H7 (cell line): ENCODE measurements at regions not wholly inside any gene's neighbourhood (a gene's known extent, or its start where the extent isn't known, plus 50 kb on each side); places are given as distances from the start of the nearest gene placed in this dataset.

Experiments
- DNase-seq: peaks from one replicate; pipeline ENCODE4 v3.0.0; 2012
- H3K27me3 ChIP-seq: 2 replicates; pipeline ENCODE4 v1.6.0; 2011; ENCODE audit warnings: mild to moderate bottlenecking, low read length; ENCODE audit not compliant: control insufficient read depth, insufficient read depth
- H3K36me3 ChIP-seq: replicated peaks from 2 replicates; pipeline ENCODE4 v1.5.1; 2011; ENCODE audit warnings: low read length; ENCODE audit not compliant: control insufficient read depth, insufficient read depth
- H3K4me3 ChIP-seq: 2 replicates; pipeline ENCODE4 v1.5.1; 2011; ENCODE audit warnings: low read depth, mild to moderate bottlenecking, control low read depth, low read length, moderate library complexity; ENCODE audit not compliant: insufficient read depth

DNA sequence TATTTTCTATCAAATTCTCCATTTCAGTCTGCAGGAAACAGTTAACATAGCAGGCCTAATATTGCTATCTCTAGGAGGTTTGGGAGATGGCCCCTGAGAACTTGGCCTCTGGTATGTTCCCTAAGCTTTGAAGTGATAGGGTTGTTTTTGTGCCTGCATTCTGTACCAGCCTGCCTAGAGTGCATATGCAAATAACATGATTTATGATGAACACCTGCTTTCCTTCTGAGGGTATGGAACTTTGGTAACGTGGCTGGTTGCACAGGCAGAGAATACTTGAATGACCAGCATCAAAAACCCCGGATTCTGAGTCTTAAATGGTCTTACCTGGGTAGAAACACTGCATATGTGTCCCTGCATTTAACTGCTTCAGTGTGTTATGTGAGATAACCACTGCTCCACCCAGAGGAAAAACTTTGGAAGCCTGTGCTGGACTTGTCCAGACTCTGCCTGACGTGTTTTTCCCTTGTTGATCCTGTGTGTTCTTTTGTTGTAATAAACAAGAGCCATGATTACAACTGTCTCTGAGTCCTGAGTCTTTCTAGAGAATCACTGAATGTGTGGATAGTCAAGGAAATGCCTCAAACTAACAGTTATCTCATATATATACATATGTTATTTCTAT lies 111.3 kb upstream of the ABCA1 start:
- no peak for DNase-seq
- no peaks in the 10 kb centered on the region for H3K36me3 ChIP-seq
- H3K4me3 ChIP-seq, result no peak overlapping the region
- H3K27me3 ChIP-seq, result no peaks in the 10 kb centered on the region

DNA sequence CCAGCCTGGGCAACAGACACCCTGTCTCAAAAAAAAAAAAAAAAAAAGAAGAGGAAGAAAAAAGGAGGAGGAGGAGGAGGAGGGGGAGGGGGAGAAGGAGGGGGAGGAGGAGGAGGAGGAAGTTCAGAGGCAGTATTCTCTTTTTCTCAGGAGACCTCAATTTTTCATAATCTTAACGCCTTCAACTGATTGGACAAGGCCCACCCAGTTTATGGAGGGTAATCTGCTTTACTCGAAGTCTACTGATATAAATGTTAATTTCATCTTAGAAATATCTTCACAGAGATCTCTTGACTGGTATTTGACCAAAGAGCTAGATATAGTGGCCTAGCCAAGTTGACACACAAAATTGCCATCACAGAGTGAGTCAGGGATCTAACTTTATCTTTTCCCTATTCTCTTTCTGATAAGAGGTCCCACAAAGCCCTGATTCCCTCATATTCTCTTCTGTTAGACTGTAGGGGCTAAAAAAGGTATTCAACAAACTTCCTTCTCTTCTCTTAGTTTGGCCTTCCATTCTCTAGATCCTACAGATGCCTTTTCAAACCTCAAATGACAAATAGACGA lies 115.5 kb upstream of the ABCA1 start:
- no peaks in the 10 kb centered on the region for H3K36me3 ChIP-seq
- no peak for DNase-seq
- no peak overlapping the region for H3K4me3 ChIP-seq
- H3K27me3 ChIP-seq, result no peaks in the 10 kb centered on the region

DNA sequence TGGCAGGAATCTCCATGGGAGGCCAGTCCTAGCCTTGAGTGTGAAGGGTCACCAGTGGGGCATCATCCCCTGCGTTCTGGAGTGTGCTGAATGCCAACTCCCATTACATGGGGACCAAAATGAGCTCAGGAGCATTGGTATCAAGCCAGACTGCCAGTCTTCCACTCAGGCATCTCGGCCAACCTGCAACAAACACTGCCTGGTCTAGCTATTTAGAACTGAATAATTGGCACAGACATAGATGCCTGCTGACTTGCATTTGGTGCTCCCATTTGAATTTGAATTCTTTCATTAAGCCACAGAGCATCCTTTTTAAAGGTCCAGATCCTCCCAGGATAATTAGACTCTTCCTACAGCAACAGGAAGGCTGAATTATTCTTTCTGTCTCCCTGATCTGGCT lies 116.6 kb upstream of the ABCA1 start:
- H3K27me3 ChIP-seq, result no peaks in the 10 kb centered on the region
- no peak for DNase-seq
- H3K36me3 ChIP-seq, result no peaks in the 10 kb centered on the region
- H3K4me3 ChIP-seq, result no peak overlapping the region

DNA sequence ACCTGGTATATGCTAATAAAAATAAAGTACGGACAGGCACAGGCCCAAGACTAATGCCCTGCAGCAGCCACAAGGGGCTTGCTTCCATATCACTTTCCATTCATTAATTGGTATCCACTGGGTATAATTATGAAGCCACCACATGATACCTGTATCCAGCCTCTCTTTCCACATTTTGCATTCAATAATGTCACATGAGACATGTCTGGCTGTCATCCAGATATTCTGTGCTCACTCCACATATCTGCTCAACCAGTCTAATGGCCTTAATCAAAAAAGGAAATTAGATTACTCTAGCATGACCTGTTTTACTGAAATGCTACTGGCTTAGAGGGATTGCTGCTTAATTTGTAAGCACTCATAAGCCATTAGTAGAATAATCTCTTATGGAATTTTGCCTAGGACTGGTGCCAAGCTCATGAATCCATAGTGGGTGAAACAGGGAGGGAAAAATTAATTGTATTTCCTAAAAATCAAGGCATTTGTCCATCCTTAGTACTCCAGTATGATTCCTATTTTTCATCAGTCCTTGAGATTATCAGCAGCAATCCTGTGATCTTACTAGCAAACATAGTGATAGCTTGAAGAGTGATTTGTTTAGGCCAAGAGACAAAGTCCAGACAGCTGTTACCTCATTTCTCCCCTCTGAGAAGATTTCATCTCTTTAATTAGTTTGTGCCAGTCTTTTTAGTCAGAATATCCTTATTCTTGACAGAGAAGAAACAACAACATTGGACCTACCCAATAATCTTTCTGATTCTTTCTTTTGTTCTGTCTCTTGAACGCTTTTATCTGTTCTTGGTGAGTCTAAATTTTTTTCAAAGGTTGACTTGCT lies 119.2 kb upstream of the ABCA1 start:
- DNase-seq, result no peak
- H3K4me3 ChIP-seq, result no peak overlapping the region
- no peaks in the 10 kb centered on the region for H3K27me3 ChIP-seq
- H3K36me3 ChIP-seq, result no peaks in the 10 kb centered on the region

DNA sequence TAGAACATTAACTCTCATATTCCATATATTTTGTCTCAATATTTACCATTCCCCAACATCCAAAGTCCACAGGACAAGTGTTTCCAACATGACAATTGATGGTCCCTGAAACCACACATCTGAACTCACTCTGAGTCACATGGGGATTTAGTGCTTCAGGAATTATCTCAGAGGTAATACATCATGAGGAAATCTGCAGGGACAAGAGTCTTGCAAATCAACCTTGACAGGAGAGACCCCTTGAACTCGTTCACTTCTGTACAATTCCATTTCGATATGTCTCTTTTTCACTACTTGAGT lies 119.7 kb upstream of the ABCA1 start:
- Histone ChIP-seq H3K4me3 (no peak overlapping the region), H3K36me3 (no peaks in the 10 kb centered on the region), H3K27me3 (no peaks in the 10 kb centered on the region)
- no peak for DNase-seq

DNA sequence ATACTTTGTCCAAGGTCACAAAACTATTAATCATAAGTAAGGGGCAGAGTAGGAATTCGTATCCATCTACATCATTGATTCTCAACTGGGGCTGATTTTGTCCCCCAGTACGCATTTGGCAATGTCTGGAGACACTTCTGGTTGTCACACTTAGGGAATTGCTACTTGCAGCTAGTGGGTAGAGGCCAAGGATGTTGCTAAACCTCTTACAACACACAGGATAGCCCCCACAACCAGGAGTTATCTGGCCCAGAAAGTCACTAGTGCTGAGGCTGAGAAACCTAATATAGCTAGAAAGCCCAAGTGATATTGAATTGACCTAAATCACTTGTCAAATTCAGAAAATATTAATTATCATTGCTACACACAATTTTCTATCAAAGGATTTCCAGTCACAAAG lies 120.4 kb upstream of the ABCA1 start:
- Histone ChIP-seq H3K27me3 (no peaks in the 10 kb centered on the region), H3K4me3 (no peak overlapping the region), H3K36me3 (no peaks in the 10 kb centered on the region)
- DNase-seq, result no peak

DNA sequence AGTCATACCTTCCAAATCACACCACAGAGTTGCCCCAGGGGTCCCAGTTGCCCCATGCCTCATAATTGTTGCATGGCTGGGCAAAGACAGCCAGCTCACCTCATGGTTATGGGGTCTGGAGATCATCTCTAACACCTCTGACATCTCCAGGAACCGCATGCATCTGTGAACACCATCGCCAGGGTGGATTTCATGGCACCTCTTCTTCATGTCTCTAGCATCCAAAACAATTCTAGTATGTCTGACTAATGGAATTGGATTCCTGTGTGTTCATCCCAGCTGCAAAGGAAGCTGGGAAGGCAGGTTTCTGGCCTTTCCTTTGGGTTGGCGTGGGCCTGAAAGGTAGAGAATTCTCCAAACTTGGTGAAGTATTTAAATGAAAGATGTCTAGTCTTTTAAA lies 122.3 kb upstream of the ABCA1 start:
- Histone ChIP-seq H3K27me3 (no peaks in the 10 kb centered on the region), H3K4me3 (no peak overlapping the region), H3K36me3 (no peaks in the 10 kb centered on the region)
- DNase-seq, result no peak

DNA sequence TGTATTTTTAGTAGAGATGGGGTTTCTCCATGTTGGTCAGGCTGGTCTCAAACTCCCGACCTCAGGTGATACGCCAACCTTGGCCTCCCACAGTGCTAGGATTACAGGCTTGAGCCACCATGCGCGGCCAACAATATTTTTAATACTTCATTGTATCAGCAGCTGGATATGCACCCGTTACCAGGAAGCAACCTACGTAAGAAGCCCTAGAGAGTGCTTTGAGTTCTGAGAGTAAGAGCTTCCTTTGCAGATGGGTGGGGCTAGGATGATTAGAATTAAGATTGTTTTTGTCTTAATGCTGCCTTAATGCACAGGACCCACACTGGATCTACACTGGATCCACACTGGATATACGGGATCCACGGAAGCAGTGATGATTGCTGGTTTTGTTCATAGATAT lies 123.9 kb upstream of the ABCA1 start:
- H3K36me3 ChIP-seq, result no peaks in the 10 kb centered on the region

DNA sequence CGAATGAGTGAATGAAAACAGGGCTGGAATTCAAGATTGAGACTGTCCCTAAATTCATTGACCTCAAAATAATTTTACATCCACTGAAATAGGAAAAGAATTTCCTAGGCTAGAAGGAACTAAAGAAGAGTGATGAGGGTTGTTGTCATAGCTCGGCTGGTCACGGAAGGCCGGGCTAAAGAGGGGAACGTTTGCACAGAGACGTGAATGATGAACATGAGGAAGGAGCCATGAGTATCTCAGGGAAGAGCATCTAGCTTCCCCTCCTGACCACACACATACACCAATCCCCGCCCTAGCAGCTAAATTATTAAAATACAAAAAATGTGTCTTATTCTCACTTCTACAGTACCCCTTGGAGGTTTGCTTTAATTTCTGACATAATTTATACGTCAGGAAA lies 124.4 kb upstream of the ABCA1 start:
- Histone ChIP-seq H3K36me3 (no peaks in the 10 kb centered on the region), H3K27me3 (no peaks in the 10 kb centered on the region), H3K4me3 (no peak overlapping the region)
- DNase-seq, result no peak

More for the DNA sequence above, 123.9 kb upstream of the ABCA1 start:
- no peak for DNase-seq
- Histone ChIP-seq H3K27me3 (no peaks in the 10 kb centered on the region), H3K4me3 (no peak overlapping the region)

DNA sequence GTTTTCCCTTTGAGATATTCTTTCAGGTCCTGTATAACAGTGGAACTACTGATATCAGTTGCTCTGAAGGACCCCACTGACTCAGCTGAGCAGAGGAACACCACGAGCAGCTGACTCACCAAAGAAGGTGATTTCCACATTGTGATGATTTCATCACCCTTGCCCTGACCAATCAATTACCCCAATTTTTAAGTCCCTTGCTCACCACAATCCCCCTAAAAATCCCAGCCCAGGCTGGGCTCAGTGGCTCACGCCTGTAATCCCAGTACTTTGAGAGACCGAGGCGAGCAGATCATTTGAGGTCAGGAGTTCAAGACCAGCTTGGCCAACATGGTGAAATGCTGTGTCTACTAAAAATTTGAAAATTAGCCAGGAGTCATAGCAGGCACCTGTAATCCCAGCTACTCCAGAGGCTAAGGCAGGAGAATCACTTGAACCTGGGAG lies 125.3 kb upstream of the ABCA1 start:
- no peak for DNase-seq

DNA sequence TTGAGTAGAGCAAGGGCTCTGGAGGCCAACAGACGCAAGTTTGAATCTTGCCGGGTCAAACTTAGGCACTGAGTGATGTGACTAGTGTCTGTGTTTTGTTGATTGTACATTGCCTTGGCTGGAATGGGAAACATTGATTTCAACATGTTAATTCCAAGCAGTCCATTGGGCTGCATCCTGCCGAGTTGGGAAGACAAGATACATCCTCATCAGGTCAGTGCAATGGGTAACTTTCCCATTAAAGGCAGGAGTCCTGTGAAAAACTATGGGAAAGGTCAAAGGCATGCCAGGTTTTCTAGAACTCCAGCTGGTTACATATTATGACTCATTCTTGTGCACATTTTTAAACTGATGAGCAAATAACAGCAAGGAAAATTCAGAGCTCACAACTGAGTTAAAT lies 126.5 kb upstream of the ABCA1 start:
- no peak for DNase-seq
- Histone ChIP-seq H3K36me3 (no peaks in the 10 kb centered on the region), H3K27me3 (no peaks in the 10 kb centered on the region), H3K4me3 (no peak overlapping the region)

More for the DNA sequence above, 125.3 kb upstream of the ABCA1 start:
- Histone ChIP-seq H3K36me3 (no peaks in the 10 kb centered on the region), H3K27me3 (no peaks in the 10 kb centered on the region), H3K4me3 (no peak overlapping the region)

DNA sequence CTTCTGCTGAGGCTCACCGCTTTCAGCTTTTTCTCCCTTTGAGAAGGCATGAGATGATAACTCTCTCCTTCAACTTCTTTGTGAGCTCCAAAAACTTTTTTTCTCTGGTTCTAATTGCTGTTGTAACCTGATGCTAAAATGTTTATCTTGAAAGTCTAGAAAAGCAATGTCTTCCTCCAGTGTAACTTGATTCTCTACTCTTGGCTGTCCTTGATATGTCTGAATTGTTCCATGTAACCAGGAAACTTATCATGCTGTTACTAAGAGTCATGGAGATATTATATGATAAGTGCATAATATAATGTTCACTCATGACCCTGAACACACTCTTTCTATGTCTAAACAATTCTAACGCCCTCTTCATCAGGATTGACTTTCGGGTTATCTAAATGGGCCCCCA lies 128.0 kb upstream of the ABCA1 start:
- Histone ChIP-seq H3K27me3 (no peaks in the 10 kb centered on the region), H3K36me3 (no peaks in the 10 kb centered on the region), H3K4me3 (no peak overlapping the region)
- no peak for DNase-seq

DNA sequence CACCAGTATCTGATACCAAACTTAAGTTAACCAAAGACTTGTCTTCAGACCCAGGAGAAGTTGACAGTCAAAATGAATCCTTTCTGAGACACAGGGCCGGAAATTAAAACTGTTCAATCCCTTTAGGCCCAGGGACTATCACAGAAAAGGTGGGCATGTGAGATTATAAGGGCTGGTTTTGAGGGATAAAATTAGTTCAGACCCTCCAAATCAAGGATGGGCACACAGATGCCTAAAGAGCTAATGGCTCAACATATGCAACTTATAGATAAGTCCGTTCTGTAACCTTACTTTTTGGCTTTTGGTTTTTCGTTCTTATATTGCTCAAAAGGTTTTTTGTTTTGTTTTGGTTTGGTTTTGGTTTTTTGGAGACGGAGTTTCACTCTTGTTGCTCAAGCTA lies 129.6 kb upstream of the ABCA1 start:
- Histone ChIP-seq H3K27me3 (no peaks in the 10 kb centered on the region), H3K4me3 (no peak overlapping the region), H3K36me3 (no peaks in the 10 kb centered on the region)
- no peak for DNase-seq

DNA sequence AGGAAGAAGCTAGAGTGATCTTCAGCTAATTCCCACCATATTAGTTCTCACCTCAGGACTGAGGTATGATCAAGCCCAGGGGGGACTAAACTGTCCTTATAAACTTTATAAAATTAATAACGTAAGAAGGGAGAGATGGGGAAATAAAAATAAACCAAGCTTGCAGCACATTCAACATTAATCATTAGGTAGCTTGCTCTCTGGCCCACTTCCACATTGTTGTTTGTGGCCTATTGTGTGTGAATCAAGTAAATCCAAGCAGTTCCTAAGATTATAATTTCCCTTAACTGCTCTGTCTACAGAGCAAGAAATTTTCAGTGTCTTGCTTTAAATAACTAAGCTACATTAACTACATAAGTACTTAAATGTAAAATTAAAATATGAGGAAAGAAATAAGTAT lies 131.3 kb upstream of the ABCA1 start:
- H3K36me3 ChIP-seq, result no peaks in the 10 kb centered on the region
- no peak for DNase-seq
- H3K27me3 ChIP-seq, result no peaks in the 10 kb centered on the region
- no peak overlapping the region for H3K4me3 ChIP-seq

DNA sequence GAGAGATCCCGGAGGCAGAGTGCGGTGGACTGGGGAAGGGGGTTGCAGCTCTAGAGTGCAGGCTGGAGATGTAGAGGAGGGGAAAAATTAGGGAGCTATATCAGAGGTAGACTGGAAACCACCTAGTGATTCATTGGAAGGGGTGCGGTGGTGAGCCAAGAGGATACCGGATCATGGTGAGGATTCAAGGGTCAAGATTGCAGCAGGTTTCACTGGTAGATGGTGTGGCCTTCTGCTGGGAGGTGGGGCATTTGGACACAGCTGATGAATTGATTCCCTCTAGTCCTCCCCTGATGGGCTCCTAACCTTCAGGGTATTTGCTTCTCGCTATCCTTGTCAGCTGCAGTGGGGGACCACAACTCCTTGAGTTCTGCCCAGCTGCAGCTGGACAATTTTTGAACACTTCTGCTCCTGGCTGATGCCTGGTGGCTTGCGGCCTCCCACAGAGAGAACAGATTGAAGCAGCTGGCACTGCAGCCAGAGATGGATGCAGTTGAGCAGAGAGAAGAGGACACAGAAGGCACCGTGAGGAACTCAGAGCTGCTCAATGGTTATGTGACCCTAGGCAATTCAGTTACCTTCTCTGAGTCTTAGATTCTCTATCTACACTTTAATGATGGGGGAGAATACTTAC lies 134.4 kb upstream of the ABCA1 start:
- H3K36me3 ChIP-seq, result no peaks in the 10 kb centered on the region
- no peak for DNase-seq
- H3K4me3 ChIP-seq, result no peak overlapping the region
- no peaks in the 10 kb centered on the region for H3K27me3 ChIP-seq
